Esophagus muscularis mucosa (tissue), 4 donors: ENCODE measurements at regions not wholly inside any gene's neighbourhood (a gene's known extent, or its start where the extent isn't known, plus 50 kb on each side); places are given as distances from the start of the nearest gene placed in this dataset.
"Not testable (repeated sequence)": the region's sequence is repeated elsewhere in the genome, so short reads cannot be mapped to it uniquely, and the experiment has no call there.

ENCODE experiments used
- DNase-seq: peaks from one replicate; pipeline ENCODE4 v3.0.0-alpha.2; 2017; ENCODE audit errors: extremely low spot score
- H3K27ac ChIP-seq, 4 donors: fragments of 200-600 bp; sonication (generic); replicated peaks in 1 of 4; 1 replicate in 3 of 4; 2 replicates in 1 of 4; pipeline ENCODE4 v1.5.1; 2016 to 2019; ENCODE audit warnings: mild to moderate bottlenecking in 1 of 4
- H3K27me3 ChIP-seq, 4 donors: fragments of 200-600 bp; sonication (generic); one replicate each; pipeline versions ENCODE4 v1.5.1 to v1.6.0; 2016 to 2019
- H3K36me3 ChIP-seq, 4 donors: fragments of 200-600 bp; sonication (generic); one replicate each; pipeline ENCODE4 v1.5.1; 2016 to 2019
- H3K4me1 ChIP-seq, 4 donors: fragments of 200-600 bp; sonication (generic); one replicate each; pipeline ENCODE4 v1.5.1; 2016 to 2019
- H3K4me3 ChIP-seq, 4 donors: fragments of 200-600 bp; sonication (generic); 1 replicate in 2 of 4; 2 replicates in 2 of 4; pipeline ENCODE4 v1.5.1; 2016 to 2019; ENCODE audit warnings: mild to moderate bottlenecking in 4 of 4, moderate library complexity in 1 of 4
- H3K9me3 ChIP-seq, 4 donors: fragments of 200-600 bp; sonication (generic); 1 replicate in 3 of 4; 2 replicates in 1 of 4; pipeline ENCODE4 v1.5.1; 2016 to 2019
- EP300 ChIP-seq: sonication (generic); formaldehyde crosslinking; IDR thresholded peaks from one replicate; pipeline ENCODE4 v1.6.1; 2017; ENCODE audit warnings: antibody characterized with exemption
- POLR2A ChIP-seq: fragments of 450-650 bp; IDR thresholded peaks from one replicate; pipeline ENCODE4 v1.6.1; 2017; ENCODE audit warnings: antibody characterized with exemption, moderate library complexity, mild to moderate bottlenecking, low read depth
- POLR2AphosphoS5 ChIP-seq, 2 donors: sonication (generic); formaldehyde crosslinking; IDR thresholded peaks; one replicate each; pipeline ENCODE4 v1.6.1; 2017; ENCODE audit warnings: antibody characterized with exemption in 2 of 2
- WGBS: methylation state at CpG from one replicate; pipeline ENCODE4 v1.1.5; 2018; 5-methylcytosine and 5-hydroxymethylcytosine counted together
- intact Hi-C: fragments of 100-400 bp; cut with DNase I; formaldehyde crosslinking; loops from one replicate; pipeline ENCODE4 v1.15.1; 2023
- TF ChIP-seq, protein P1 (sequence below), 3 experiments: fragments of 200-600 bp in 2 of 3; fragments of 450-650 bp in 1 of 3; sonication (generic) in 2 of 3; IDR thresholded peaks; one replicate each; pipeline ENCODE4 v1.5.1; 2017 to 2019; ENCODE audit warnings: antibody characterized with exemption in 3 of 3, mild to moderate bottlenecking in 2 of 3, moderate library complexity in 1 of 3

GRCh38 chr7:45328403-45328981 is 170.9 kb downstream of the RAMP3 start:
- no peak overlapping the region for H3K4me3 ChIP-seq
- H3K9me3 ChIP-seq, result peaks cover 0 to 22% (median 10%) of the 10 kb centered on the region in 4 donors
- no peak for DNase-seq
- TF ChIP-seq POLR2A, result no peak
- TF ChIP-seq, protein P1, sequence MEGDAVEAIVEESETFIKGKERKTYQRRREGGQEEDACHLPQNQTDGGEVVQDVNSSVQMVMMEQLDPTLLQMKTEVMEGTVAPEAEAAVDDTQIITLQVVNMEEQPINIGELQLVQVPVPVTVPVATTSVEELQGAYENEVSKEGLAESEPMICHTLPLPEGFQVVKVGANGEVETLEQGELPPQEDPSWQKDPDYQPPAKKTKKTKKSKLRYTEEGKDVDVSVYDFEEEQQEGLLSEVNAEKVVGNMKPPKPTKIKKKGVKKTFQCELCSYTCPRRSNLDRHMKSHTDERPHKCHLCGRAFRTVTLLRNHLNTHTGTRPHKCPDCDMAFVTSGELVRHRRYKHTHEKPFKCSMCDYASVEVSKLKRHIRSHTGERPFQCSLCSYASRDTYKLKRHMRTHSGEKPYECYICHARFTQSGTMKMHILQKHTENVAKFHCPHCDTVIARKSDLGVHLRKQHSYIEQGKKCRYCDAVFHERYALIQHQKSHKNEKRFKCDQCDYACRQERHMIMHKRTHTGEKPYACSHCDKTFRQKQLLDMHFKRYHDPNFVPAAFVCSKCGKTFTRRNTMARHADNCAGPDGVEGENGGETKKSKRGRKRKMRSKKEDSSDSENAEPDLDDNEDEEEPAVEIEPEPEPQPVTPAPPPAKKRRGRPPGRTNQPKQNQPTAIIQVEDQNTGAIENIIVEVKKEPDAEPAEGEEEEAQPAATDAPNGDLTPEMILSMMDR (IDR thresholded peaks at IDR 0.05), result no peak
- no peak for TF ChIP-seq POLR2AphosphoS5 (IDR thresholded peaks at IDR 0.05)
- TF ChIP-seq EP300, result no peak
- no peak overlapping the region for H3K27ac ChIP-seq
- no peaks in the 10 kb centered on the region for H3K4me1 ChIP-seq
- peaks cover 0 to 10% (median 0%) of the 10 kb centered on the region in 4 donors for H3K27me3 ChIP-seq
- no peaks in the 10 kb centered on the region for H3K36me3 ChIP-seq
- intact Hi-C loops, result no loop called here
- 83% methylated on average over 4 of the region's 5 CpGs for WGBS

DNA sequence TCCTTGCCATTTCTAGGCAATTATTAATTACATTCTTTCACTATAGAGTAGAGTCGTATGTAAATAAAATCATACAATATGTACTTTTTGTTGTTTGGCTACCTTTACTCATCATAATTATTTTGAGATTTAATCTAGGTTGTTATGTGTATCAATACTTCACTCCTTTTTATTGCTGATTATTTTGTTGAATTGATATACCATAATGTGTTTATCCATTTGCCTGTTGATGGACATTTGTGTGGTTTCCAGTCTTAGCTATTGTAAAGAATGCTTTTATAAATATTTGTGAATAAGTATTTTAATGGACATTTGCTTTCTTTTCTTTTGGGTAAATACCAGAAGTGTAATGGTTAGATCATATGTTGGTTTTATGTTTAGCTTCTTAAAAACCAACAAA is 174.0 kb downstream of the RAMP3 start:
- WGBS, result 94% methylated on average over 1 of the region's 1 CpG
- H3K36me3 ChIP-seq, result no peaks in the 10 kb centered on the region
- H3K9me3 ChIP-seq, result peaks cover 0 to 28% (median 11%) of the 10 kb centered on the region in 4 donors
- intact Hi-C loops, result no loop called here
- H3K27ac ChIP-seq, result no peak overlapping the region
- peaks cover 0 to 12% (median 0%) of the 10 kb centered on the region in 4 donors for H3K27me3 ChIP-seq
- DNase-seq, result no peak
- TF ChIP-seq POLR2A, result no peak
- no peak for TF ChIP-seq EP300
- TF ChIP-seq, protein P1 (IDR thresholded peaks at IDR 0.05), result no peak
- TF ChIP-seq POLR2AphosphoS5 (IDR thresholded peaks at IDR 0.05), result no peak
- H3K4me3 ChIP-seq, result no peak overlapping the region
- no peaks in the 10 kb centered on the region for H3K4me1 ChIP-seq

DNA sequence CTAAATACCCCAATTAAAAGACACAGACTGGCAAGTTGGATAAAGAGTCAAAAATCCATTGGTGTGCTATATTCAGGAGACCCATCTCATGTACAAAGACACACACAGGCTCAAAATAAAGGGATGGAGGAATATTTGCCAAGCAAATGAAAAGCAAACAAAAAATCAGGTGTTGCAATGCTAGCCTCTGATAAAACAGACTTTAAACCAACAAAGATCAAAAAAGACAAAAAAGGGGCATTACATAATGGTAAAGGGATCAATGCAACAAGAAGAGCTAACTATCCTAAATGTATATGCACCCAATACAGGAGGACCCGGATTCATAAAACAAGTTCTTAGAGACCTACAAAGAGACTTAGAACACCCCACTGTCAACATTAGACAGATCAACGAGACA is 177.4 kb downstream of the RAMP3 start:
- H3K4me3 ChIP-seq, result not testable (repeated sequence)
- H3K27me3 ChIP-seq, result peaks cover 0 to 12% (median 0%) of the 10 kb centered on the region in 4 donors
- 89% methylated on average over 2 of the region's 2 CpGs for WGBS

GRCh38 chr7:45342236-45342635 is 184.6 kb downstream of the RAMP3 start:
- no peaks in the 10 kb centered on the region for H3K4me1 ChIP-seq
- H3K36me3 ChIP-seq, result no peaks in the 10 kb centered on the region
- intact Hi-C loops, result no loop called here
- 51% methylated on average over 5 of the region's 5 CpGs for WGBS
- H3K27me3 ChIP-seq, result no peaks in the 10 kb centered on the region
- DNase-seq, result no peak
- H3K27ac ChIP-seq, result no peak overlapping the region
- H3K9me3 ChIP-seq, result no peaks in the 10 kb centered on the region
- no peak overlapping the region for H3K4me3 ChIP-seq
- TF ChIP-seq POLR2A (no peak), EP300 (no peak), POLR2AphosphoS5 (IDR thresholded peaks at IDR 0.05) (no peak)
- TF ChIP-seq, protein P1 (IDR thresholded peaks at IDR 0.05), result no peak

More for the DNA sequence above, 177.4 kb downstream of the RAMP3 start:
- peaks cover 0 to 28% (median 11%) of the 10 kb centered on the region in 4 donors for H3K9me3 ChIP-seq
- H3K4me1 ChIP-seq, H3K36me3 ChIP-seq, intact Hi-C loops, DNase-seq, H3K27ac ChIP-seq: not testable (repeated sequence)

DNA sequence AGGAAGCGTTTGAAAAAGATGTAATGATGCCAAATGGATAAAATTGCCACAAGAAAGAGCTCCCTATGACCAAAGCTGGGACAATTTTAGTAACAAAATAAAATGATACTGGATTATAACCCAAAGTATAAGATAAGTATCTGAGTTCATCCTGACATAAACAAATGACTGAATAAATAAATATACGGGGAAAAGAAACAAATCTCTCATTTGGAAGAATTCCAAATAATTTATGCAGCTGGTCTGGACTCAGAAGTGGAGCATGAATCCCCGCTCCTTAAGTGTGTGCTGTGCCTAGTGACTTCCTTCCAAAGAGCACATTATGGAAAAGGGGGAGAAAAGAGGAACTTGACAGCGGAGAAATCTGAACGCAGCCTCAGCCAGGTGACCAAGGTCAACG is 186.2 kb downstream of the RAMP3 start:
- no peaks in the 10 kb centered on the region for H3K36me3 ChIP-seq
- WGBS, result 46% methylated on average over 6 of the region's 6 CpGs
- no peaks in the 10 kb centered on the region for H3K4me1 ChIP-seq
- H3K27ac ChIP-seq, result no peak overlapping the region
- H3K4me3 ChIP-seq, result no peak overlapping the region
- TF ChIP-seq POLR2AphosphoS5 (IDR thresholded peaks at IDR 0.05), result no peak
- TF ChIP-seq, protein P1 (IDR thresholded peaks at IDR 0.05), result no peak
- TF ChIP-seq POLR2A, result no peak
- TF ChIP-seq EP300, result no peak
- no peak for DNase-seq
- no peaks in the 10 kb centered on the region for H3K9me3 ChIP-seq
- no peaks in the 10 kb centered on the region for H3K27me3 ChIP-seq
- intact Hi-C loops, result no loop called here
